Myocyte (in vitro differentiated cells): ENCODE measurements at regions not wholly inside any gene's neighbourhood (a gene's known extent, or its start where the extent isn't known, plus 50 kb on each side); places are given as distances from the start of the nearest gene placed in this dataset.
"Not testable (repeated sequence)": the region's sequence is repeated elsewhere in the genome, so short reads cannot be mapped to it uniquely, and the experiment has no call there.

Experiments
- DNase-seq: peaks from one replicate; pipeline ENCODE4 v3.0.0-alpha.2; 2012; ENCODE audit warnings: low read depth

DNA sequence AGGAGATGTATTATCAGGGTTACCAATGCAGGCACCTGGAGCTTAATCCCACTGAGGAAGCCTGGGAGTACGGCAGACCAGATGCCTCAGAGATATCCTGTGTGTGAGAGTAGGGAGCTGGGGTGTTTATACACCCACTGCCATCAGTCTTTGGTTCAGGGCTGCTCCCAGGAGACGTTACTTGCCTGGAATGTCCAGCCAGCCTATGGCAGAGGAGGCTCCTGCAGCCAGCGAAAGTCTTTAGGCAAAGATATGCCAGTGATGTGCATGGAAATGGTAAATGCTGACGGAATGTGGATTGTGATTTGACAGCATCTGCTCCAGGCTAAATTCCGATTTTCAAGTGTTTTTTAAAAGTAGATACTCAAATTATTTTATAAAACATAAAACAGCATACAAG lies 282.0 kb downstream of the BTBD3 start:
- no peak for DNase-seq

DNA sequence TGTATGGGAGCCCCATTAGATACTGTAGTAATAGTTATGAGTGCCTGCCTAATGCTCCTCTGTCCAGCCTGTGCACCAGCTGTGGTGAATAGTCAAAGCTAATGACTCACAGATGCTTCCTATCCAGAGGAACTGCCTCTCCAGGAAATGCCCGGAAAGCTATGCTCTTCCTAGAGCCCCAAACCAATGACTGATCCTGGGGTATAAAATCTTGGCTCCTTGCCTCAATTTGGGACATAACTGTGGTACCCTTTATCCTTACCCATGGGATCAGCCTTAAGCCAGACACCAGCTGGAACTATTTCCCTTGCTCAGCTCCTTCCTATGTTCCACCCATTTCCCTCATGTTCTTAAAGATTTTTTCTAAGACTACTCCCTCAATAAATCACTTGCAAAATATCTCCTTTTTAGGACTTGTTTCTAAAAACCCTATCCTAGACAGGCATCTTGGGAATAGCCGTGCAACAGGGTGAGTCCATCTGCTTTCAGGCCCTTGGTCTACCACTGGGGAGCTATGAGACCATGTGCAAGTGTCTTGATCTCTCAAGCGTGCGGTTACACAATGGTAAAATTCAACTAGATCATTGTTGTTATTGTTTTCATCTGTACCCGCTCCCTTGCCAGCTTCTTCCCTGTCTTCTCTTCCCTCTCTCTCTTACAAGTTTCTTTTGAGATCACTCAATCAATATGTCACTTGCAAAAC lies 283.7 kb downstream of the BTBD3 start:
- DNase-seq, result peak; percentile 6

DNA sequence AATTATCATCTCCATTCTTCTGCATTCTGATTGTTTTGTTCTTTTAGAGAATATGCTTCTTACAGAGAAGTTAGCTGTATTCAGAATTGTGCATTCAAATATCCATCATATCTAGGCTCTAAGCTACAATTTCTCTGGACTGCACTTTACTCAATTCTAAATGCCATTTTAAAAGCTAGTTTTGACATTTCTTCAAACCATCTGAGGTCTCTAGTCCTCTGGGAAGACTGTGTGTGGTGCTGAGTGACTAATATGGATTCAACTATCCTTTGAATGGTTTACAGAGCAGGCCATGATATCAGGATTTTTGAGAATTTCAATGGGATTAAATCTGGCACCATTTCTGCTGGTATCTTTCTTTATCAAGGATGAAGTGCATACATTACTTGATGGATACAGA lies 285.7 kb downstream of the BTBD3 start:
- no peak for DNase-seq

DNA sequence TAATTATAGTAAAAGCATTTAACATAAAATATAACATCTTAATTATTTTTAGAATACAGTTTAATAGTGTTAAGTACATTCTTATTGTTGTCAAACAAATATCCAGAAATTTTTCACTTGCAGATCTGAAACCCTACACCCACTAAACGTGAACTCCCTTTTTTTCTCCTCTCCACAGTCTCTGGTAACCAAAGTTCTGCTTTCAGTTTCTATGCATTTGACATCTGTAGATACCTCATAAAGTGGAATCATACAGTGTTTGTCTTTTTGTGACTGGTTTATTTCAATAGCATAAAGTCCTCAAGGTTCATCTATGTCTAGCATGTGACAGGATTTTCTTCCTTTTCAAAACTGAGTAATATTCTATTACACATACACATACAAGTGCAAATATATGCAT lies 286.3 kb downstream of the BTBD3 start:
- DNase-seq, result no peak

DNA sequence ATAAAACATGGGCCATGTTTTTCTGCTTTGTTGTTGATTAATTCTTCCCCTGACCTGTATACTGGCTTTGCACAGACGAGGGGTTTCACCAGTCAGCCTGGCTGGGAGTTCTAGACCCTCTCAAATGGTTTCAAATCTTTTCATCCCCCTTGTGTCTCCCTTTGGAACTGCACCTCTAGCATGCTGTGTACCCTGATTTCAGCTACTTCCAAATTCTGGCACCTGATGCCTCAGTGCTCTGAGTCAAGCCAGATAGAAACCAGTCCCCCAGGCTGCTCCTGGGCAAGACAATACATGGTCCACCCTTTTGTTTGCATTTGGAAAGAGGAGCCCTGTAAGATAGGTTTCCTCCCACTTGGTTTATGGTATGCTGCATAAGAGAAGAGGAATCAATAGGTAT lies 290.2 kb downstream of the BTBD3 start:
- DNase-seq, result peak; percentile 0

DNA sequence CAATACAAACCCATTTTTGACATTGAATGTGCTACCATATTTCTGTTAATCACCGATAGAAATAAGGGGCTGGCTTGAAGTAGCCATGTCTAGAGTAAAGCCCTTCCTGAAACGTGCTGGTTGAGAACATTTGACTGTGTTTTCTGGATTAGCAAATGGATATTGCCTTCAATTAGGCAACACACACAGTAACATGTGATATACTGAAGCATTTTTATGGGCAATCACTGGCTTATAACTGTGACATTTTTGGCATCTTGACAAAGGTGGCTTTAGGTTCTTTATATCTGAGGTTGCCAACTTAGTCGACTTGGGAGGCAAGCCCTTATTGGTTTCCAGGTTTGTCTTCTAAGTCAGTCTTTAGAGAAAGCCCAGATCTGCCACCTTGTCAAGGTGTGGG lies 292.9 kb downstream of the BTBD3 start:
- DNase-seq, result no peak

DNA sequence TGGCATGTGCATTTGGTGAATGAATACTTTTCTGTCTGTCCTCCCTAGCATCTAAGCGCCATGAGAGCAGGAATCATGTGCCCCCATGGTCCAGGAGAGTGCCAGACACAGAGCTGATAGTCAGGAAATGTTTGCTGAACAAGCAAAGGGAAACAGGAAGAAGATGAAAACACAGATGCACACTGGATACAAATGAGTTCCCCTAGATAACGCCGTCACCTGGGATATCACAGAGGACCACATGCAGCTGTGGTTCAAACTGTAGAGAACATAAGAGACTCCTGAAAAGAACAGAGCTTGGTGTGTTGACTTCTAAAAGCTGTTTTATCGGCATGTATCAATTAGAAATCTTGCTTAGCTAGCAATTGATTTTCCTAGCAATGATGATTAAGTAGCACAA lies 293.7 kb downstream of the BTBD3 start:
- DNase-seq, result no peak

DNA sequence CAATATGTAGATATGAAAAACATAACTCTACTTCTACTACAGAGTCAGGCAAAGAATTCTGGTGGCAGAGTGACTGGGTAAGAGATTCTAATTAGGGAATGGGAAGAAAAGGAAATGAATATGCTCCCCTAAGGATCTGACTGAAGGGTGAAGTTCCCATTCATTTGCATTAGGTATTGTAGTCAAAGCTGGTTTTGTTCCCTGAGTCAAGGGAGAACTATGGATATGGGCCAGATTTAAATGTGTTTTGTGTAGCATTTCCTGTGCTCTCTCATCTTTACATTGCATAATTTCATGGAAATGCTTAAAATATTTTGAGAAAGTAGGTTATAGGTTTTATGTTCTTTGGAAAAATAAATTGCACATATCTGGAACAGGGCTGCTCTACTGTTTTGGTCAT lies 299.7 kb downstream of the BTBD3 start:
- no peak for DNase-seq

DNA sequence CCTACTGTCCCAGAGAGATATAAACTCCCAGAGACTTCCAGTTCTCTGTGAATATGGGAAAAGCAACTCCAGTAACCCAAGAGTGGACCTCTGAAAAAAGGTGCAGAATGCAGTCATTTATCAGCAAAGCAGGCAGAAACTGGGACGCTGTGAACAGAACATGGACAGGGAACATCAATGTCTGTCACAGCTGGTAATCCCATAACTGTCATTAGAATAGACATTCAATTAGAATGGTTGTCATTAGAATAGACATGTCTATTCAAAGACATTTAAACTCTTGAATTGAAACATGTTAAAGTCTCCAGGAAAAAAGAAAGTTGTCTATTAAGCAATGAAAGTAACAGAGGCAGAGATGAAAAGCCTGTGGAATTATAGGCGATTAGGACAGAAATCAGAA lies 302.1 kb downstream of the BTBD3 start:
- no peak for DNase-seq

DNA sequence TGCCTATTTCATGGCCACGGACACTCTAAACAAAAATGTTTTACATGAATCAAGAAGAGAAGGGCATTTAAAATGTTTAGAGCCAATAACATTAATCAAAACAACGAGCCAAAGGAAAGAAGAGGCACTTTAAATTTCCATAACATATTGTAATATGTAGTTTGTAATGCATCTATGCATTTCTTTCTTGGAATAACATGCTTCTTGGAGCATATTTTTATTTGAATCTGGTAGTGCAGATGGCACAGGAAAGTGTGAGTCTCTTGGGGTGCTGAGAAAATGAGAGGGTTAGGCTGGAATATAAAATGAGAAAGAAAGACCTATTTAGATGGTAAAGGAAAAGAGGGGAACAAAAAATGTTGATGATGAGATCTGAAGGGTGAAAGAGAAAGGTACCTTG lies 305.4 kb downstream of the BTBD3 start:
- DNase-seq, result no peak

DNA sequence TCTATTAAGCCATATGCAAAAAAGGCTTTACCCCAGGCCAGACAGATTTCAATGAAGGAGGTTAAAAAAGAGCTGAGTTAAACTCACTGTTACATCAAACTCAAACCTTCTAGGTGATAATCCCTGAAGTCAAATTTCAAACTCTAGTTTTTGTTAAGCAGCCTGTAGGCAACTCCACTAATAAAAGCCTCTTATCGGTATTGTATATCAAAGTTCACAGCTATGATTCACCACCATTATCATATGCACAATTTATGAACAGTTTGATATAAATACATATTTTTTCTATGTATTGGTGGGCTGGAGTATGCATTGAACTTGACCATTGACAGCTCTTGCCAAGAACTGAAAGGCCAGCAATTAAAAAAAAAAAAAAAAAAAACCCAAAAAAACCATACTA lies 308.2 kb downstream of the BTBD3 start:
- no peak for DNase-seq

DNA sequence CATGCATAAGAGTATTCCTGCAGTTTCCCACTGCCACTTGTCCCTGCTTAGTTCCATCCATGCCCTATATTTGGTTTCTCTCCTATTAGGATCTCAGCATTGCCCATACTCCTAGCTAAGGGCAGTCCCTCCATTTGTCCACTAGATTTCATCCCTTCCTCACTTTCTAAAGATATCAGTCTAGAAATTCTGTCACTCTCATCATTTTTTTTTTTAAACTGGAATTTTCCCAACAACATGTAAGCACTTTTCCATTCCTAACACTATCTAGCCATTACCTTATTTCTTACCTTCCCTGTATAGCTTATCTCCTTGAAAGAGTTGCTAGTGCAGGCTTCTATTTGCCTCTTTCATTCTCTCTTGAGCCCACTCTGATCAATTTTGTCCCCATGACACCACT lies 312.2 kb downstream of the BTBD3 start:
- no peak for DNase-seq

DNA sequence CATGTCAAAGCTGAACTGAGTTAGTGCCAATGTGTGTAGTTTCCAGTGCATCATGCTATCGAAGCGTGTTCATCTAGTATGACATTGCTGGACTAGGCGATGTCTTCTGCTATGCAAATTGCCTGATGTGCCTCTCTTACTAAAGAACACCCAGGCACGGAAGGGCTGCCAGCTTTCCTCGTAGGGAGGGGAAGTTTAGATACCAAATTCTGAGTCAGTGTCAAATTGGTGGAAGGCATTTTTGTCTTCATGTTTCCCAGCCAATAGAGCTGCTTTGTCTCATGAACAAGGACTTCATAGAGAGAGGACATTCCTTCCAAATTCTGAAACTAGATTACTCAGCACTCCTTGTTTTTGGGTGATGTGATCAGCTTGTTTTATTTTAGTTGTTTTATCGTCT lies 320.1 kb downstream of the BTBD3 start:
- DNase-seq, result no peak

DNA sequence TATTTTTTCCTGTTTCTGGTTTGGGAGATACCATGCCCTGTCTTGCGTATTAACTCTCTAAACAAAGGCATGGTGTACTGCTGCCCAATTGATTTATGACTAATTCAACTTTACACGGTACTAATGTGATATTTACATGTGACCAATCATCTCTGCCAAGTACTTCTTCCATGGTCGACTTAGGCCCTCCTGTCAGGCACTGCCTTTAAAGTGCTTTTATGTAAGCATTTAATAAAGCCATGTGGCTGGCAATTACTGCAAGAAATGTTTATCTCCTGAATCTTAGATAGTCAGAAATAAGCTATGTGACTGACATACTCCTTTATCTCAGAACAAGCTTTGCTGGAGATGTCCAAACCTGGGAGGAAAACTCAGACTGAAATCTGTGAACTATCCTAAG lies 323.4 kb downstream of the BTBD3 start:
- no peak for DNase-seq

DNA sequence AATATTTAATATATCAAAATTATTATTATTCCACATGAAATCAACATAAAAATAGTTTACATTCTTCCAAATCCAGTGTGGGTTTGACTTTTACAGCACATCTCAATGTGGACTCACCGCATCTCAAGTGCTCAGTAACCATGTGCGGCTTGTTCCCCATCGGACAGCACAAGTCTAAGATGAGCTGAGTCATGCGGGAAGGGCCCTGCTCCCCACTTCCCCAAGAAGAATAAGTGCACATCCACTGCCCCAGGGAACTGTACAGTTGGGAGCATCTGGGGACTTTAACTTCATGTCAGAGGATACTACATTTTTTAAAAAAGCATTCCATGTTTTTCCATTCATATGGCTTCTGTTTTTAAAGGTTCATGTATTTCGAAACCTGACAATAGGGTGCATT lies 325.6 kb downstream of the BTBD3 start:
- DNase-seq, result no peak

DNA sequence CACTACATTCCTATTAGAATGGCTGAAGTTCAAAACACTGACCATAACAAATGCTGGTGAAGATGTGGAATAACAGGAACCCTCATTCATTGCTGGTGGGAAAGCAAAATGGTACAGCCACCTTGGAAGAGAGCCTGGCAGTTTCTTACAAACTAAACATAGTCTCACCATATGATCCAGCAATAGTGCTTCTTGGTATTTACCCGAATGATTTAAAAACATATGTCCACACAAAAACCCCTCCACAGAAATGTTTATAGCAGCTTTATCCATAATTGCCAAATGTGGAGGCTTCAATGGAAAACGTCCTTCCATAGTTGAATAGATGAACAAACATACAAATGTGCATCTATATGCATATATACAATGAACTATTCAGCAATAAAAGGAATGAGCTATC lies 330.8 kb downstream of the BTBD3 start:
- no peak for DNase-seq

DNA sequence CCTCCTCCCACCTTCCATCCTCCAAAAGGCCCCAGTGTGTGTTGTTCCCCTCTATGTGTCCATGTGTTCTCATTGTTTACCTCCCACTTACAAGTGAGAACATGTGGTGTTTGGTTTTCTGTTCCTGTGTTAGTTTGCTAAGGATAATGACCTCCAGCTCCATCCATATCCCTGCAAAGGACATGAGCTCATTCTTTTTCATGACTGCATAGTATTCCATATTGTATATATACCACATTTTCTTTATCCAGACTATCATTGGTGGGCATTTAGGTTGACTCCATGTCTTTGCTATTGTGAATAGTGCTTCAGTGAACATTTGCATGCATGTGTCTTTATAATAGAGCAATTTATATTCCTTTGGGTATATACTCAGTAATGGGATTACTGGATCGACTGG lies 333.0 kb downstream of the BTBD3 start:
- DNase-seq, result not testable (repeated sequence)

DNA sequence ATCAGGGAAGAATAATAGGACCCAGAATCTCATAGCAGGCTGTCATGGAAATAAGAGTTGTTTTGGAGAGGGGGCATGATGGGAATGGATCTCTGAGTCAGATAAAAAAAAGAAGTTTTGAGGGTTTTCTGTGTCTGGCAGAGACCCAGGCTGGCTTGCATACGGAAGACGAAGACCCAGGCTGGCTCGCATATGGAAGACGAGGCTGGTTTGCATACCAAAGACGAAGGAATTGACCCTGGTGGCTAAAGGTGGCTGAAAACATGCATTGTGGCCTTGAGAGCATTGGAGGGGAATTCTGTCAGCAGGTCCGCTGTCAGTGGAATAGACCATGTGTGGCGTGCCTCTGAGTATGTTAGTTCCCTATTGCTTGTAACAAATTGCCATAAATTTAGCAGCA lies 335.1 kb downstream of the BTBD3 start:
- DNase-seq, result no peak

DNA sequence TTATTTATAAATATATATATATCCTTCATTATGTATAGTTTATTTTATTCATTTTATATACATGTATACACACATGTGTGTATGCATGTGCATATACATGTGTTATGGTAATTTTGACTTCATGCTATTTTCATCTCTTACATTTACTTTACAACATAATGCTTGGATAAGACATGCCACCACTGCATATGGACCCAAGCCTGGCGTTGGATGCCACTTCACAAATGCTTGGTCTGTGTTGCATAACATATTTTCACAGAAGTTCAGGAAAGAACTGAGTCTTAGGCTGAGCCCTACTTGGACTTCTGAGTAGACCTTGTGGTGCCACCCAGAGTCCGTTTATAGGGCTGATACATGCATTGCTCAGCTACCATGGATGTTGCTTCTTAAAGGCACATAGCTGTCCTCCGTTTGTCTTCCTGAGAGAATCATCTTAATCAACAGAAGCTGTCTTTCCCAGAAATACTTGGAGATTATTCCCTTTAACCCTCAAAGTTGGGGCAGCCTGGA lies 337.8 kb downstream of the BTBD3 start:
- no peak for DNase-seq

DNA sequence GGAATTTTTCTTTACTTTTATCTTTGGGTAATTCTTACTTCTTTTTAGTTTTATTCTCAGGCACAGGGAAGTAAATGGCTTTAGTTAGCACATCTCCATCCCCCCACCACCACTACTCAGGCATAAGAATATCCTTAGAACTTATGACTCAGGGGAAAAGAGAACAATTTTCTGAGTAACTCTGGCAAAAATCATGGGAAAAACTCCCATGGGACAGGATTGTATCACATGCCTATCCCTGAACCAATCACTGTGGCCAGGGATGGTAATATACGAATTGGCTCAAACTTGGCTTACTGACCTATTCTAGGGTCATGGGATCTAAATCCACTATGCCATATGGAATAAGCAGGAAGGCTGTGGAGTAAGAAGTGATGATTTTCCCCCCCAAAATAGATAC lies 339.1 kb downstream of the BTBD3 start:
- no peak for DNase-seq

DNA sequence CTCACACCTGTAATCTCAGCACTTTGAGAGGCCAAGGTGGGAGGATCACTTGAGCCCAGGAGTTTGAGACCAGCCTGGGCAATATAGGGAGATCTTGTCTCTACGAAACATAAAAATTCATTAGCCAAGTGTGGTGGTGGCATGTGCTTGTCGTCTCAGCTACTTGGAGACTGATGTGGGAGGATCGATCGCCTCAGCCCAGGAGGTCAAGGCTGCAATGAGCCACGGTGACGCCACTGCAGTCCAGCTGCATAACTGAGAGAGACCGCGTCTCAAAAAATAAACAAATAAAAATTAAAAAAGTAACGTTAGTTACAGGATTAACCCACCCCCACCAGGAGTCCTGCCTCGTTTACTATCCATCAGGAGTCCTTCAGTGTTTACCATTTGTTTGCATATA lies 345.1 kb downstream of the BTBD3 start:
- no peak for DNase-seq

DNA sequence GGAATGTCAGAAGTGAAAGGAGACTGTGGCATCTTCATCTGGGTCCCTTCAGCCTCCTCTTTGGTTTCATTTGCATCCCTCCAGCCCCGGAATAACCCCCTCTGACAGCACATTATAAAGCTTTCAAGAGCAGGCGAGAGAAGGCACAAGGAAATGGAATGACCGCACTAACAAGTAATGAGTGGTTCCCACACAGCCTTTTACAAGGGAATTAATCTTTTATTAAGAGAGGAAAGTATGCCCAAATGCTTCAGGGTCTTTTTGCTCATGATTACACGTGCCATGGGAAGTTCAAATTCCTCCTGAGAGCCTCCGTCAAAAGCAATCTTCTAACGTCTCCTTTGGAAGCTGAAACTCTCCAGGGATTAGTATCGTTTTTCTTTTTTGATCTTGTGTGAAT lies 347.0 kb downstream of the BTBD3 start:
- DNase-seq, result no peak

DNA sequence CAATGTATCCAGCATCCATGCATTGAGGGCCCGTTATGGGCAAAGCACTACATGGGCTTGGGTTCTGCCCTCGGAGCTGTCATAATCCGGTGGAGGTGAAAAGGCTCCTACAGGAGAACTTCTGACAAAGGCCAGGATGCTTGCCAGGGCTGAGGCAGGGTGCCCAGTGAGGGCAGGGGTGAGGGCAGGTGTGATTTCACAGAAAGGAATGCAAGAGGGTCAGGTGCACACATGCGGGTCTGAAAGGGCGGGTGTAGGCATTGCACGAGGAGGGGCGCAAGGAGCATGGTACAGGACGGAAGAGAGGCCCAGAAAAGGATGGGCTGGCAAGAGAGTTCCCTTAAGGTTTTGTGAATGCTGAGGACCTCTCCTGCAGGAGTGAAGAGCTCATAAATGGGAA lies 348.0 kb downstream of the BTBD3 start:
- DNase-seq, result no peak

DNA sequence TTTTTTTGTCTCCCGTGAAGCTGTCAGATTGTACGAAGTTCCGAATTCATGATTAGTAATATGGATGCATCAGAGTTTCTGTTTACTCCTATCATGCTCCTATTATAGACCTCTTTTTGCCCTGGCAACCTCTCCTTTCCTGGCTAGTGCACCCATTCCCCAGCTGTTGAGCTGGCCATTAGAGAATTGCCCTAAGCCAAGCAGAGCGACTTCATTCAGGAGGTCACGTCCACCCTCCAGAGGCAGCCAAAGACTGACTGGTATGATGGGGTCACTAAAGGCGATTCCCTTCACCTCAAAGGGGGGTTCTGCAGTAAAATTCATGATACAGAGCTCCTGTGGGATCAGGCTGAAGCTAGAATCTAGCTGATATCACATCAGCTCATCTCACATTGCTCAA lies 351.9 kb downstream of the BTBD3 start:
- no peak for DNase-seq
